ENCODE measurements at regions not wholly inside any gene's neighbourhood (a gene's known extent, or its start where the extent isn't known, plus 50 kb on each side); places are given as distances from the start of the nearest gene placed in this dataset.

GRCh38 chr4:97197106-97197505 is 946.2 kb downstream of the STPG2 start:
- H3K27ac Mint-ChIP-seq (ENCODE audit: unreplicated experiment): no peak overlapping the region
- H3K36me3 ChIP-seq (ENCODE audit: control insufficient read depth, insufficient read depth, low read length): no peaks in the 10 kb centered on the region
- ChIA-PET CTCF (no interaction called here), POLR2A (no interaction called here)
- H3K9me3 ChIP-seq: no peaks in the 10 kb centered on the region
- no peak overlapping the region for H3K4me3 Mint-ChIP-seq (ENCODE audit: unreplicated experiment)
- H3K9me3 Mint-ChIP-seq (ENCODE audit: unreplicated experiment): no peaks in the 10 kb centered on the region
- H3K27me3 Mint-ChIP-seq (ENCODE audit: insufficient read depth, unreplicated experiment): no peaks in the 10 kb centered on the region
- no peaks in the 10 kb centered on the region for H3K36me3 Mint-ChIP-seq (ENCODE audit: insufficient read depth, unreplicated experiment)
- no peaks in the 10 kb centered on the region for H3K4me1 Mint-ChIP-seq (ENCODE audit: low read depth, unreplicated experiment)
- no peak for TF ChIP-seq CTCF (IDR thresholded peaks at IDR 0.05; ENCODE audit: insufficient read depth in 1 of 2, low read depth in 1 of 2, low read length in 1 of 2, severe bottlenecking in 1 of 2, unreplicated experiment in 1 of 2)
- H3K4me3 ChIP-seq (ENCODE audit: low read depth, low read length): no peak overlapping the region
- no TSS peak for BruUV-seq (replicated peaks)
- intact Hi-C loops (cut with micrococcal nuclease; ENCODE audit: unreplicated experiment): no loop called here
- no peaks in the 10 kb centered on the region for H3K4me1 ChIP-seq
- no peaks in the 10 kb centered on the region for H3K27me3 ChIP-seq (replicated peaks; ENCODE audit: control insufficient read depth, insufficient read depth, low read length)
- no peak for DNase-seq

- H3K4me3 ChIP-seq (ENCODE audit: low read depth, low read length): no peak overlapping the region
- no peaks in the 10 kb centered on the region for H3K27me3 ChIP-seq (replicated peaks; ENCODE audit: control insufficient read depth, insufficient read depth, low read length)
- no peaks in the 10 kb centered on the region for H3K9me3 ChIP-seq
- H3K4me1 ChIP-seq: no peaks in the 10 kb centered on the region
- H3K27ac Mint-ChIP-seq (ENCODE audit: unreplicated experiment): no peak overlapping the region
- POLR2A ChIA-PET: no interaction called here
- H3K27me3 Mint-ChIP-seq (ENCODE audit: insufficient read depth, unreplicated experiment): peaks cover 3% of the 10 kb centered on the region
- H3K4me3 Mint-ChIP-seq (ENCODE audit: unreplicated experiment): no peak overlapping the region
- DNase-seq: no peak
- H3K4me1 Mint-ChIP-seq (ENCODE audit: low read depth, unreplicated experiment): no peaks in the 10 kb centered on the region
- H3K9me3 Mint-ChIP-seq (ENCODE audit: unreplicated experiment): no peaks in the 10 kb centered on the region
- H3K36me3 ChIP-seq (ENCODE audit: control insufficient read depth, insufficient read depth, low read length): no peaks in the 10 kb centered on the region
- no peak for TF ChIP-seq CTCF (IDR thresholded peaks at IDR 0.05; ENCODE audit: insufficient read depth in 1 of 2, low read depth in 1 of 2, low read length in 1 of 2, severe bottlenecking in 1 of 2, unreplicated experiment in 1 of 2)
- no peaks in the 10 kb centered on the region for H3K36me3 Mint-ChIP-seq (ENCODE audit: insufficient read depth, unreplicated experiment)
- no TSS peak for BruUV-seq (replicated peaks)
- intact Hi-C loops (cut with micrococcal nuclease; ENCODE audit: unreplicated experiment): no loop called here
- CTCF ChIA-PET: no interaction called here
These were observed 934.5 kb downstream of the STPG2 start for GRCh38 chr4:97208749-97209148.

GRCh38 chr4:97215409-97215941 is 927.8 kb downstream of the STPG2 start:
- Histone ChIP-seq H3K9me3 (no peaks in the 10 kb centered on the region), H3K36me3 (ENCODE audit: control insufficient read depth, insufficient read depth, low read length) (no peaks in the 10 kb centered on the region), H3K4me3 (ENCODE audit: low read depth, low read length) (no peak overlapping the region), H3K4me1 (no peaks in the 10 kb centered on the region), H3K27me3 (replicated peaks; ENCODE audit: control insufficient read depth, insufficient read depth, low read length) (no peaks in the 10 kb centered on the region)
- no TSS peak for BruUV-seq (replicated peaks)
- ChIA-PET CTCF (no interaction called here), POLR2A (no interaction called here)
- no peak for DNase-seq
- H3K9me3 Mint-ChIP-seq (ENCODE audit: unreplicated experiment): no peaks in the 10 kb centered on the region
- no peak overlapping the region for H3K4me3 Mint-ChIP-seq (ENCODE audit: unreplicated experiment)
- TF ChIP-seq CTCF (IDR thresholded peaks at IDR 0.05; ENCODE audit: insufficient read depth in 1 of 2, low read depth in 1 of 2, low read length in 1 of 2, severe bottlenecking in 1 of 2, unreplicated experiment in 1 of 2): no peak
- H3K4me1 Mint-ChIP-seq (ENCODE audit: low read depth, unreplicated experiment): no peaks in the 10 kb centered on the region
- intact Hi-C loops (cut with micrococcal nuclease; ENCODE audit: unreplicated experiment): no loop called here
- no peaks in the 10 kb centered on the region for H3K36me3 Mint-ChIP-seq (ENCODE audit: insufficient read depth, unreplicated experiment)
- H3K27me3 Mint-ChIP-seq (ENCODE audit: insufficient read depth, unreplicated experiment): peaks cover 3% of the 10 kb centered on the region
- H3K27ac Mint-ChIP-seq (ENCODE audit: unreplicated experiment): no peak overlapping the region
